ENCODE measurements at regions not wholly inside any gene's neighbourhood (a gene's known extent, or its start where the extent isn't known, plus 50 kb on each side); places are given as distances from the start of the nearest gene placed in this dataset.
"Not testable (repeated sequence)": the region's sequence is repeated elsewhere in the genome, so short reads cannot be mapped to it uniquely, and the experiment has no call there.

DNA sequence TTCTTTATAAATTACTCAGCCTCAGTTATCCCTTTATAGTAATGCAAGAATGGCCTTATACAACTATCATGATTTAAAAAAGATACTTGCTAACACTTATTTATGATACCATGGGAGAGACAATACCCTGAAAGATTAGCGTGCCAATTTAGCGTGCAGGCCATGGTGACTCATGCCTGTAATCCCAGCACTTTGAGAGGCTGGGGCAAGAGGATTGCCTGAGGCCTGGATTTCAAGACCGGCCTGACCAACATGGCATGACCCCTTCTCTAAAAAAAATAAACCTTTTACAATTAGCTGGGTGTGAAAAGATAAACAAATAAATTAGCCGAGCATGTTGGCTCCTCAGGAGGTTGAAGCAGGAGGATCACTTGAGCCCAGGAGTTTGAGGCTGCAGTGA, 493.4 kb upstream of the FSIP2 start:
- no peak for DNase-seq (ENCODE audit: low read depth in 4 of 4, low spot score in 3 of 4)

DNA sequence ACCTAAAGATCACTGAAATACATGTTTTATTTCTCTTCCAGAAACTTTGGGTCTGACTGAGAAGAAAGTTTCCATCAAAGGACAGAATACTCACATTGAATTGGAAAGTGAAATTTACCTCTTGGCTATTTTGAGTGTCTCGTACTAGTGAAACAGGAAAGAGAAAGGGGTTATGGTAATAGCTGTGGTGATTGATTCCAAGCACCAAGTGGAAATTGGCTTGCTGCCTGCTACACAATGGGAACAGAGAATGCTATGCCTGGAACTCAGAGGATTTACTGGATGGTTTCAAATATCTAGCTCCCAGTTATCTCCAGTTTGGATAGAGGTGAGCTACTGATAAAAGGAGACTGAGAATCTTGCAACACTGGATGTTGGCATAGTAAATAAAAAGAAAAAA, 492.8 kb upstream of the FSIP2 start:
- no peak for DNase-seq (ENCODE audit: low read depth in 4 of 4, low spot score in 3 of 4)

DNA sequence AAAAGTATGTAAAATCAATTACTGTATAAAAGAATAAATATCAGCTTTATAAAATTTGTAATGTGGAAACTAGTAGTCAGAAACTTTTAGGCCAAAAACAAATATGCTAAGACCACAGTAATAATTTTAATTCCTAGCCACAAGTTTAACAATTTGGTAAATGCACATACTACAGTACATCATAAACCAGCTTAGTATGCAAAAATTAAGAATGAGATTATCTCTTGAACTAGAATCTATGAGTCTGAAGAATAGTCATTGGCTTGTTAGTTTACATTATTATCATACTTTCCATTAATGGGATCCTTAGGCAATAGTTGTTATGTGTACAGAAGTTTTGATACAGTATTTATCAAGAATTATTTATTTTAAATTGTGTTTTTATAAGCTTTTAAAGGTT, 491.9 kb upstream of the FSIP2 start:
- DNase-seq (ENCODE audit: low read depth in 4 of 4, low spot score in 3 of 4) = no peak

DNA sequence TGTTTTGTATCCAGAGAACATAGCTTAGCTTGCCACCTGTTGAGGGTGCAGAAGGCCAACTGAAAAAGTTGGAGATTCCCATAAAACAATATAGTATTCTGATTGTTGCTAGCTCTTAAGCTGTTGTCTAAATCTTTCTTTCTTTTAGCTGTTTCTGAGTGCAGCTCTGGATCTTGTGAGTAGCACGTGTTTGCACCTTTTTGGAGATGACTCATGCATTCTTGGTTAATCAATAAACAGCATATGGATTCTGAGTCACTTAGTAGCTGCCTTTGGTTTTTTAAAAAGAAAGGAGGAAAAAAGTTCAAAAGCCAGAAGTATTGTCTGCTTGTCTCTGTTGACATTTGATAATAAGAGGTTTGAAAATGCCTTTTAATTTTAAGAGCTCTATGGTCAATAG, 483.0 kb upstream of the FSIP2 start:
- DNase-seq (ENCODE audit: low read depth in 4 of 4, low spot score in 3 of 4) = no peak

DNA sequence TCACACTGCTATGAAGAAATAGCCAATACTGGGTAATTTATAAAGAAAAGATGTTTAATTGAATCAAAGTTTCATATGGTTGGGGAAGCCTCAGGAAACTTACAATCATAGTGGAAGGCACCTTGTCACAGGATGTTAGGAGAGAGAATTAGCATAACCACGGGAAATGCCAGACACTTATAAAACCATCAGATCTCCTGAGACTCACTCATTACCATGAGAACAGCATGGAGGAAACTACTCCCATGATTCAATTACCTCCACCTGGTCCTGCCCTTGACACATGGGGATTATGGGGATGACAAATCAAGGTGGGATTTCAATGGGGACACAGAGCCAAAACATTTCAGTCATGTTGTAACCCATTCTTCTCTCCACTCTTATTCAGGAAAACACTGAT, 472.9 kb upstream of the FSIP2 start:
- no peak for DNase-seq (ENCODE audit: low read depth in 4 of 4, low spot score in 3 of 4)

DNA sequence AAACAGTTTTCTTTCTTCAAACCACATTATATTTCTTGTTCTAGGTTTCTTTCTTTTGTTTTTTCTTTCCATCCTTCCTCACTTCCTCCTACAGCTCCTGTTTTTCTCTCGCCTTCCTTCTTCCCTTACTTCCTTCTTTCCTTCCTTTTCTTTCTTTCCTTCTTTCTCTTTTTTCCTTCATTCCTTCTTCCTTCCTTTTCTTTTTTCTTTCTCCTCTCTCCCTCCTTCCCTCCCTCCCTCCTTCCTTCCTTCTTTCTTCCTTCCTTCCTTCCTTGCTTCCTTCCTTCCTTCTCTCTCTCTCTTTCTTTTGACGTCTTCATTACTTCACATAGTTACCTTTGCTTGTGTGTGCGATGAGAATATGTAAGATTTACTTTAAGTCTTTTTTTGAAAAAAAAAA, 470.0 kb upstream of the FSIP2 start:
- no peak for DNase-seq (ENCODE audit: low read depth in 4 of 4, low spot score in 3 of 4)

DNA sequence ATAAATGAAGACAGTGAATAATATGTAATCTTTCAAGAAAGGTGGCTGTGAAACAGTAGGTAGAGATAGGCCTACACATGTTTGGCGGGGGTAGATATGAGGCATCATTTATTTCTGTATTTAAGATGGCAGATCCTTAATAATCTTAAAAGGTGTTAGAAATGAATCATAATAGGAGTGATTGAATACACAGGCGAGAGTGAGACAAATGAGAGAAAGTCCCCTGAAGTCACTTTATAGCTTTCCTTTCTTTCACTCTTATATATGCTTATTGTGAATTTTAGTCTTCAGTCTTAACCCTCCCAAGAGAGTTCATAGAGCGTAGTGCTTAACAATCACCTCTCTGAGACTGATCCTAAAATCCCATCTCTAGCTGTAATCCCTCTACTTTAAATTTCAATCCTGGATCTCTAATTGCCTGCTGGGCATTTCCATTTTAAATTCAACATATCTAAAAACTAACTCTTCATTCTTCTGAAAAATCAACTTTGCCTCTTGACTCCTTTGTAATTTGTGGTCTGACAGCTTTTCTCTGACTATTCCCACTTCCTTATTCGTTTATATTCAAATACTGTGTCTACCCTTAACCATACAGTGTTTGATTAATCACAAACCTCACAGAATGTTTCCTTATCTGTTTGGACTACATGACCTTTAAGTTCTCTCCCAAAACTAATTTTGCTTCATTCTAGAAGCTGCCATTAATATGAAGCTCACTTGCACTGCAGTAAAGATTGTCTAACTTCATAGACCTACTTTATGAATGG, 463.7 kb upstream of the FSIP2 start:
- DNase-seq (ENCODE audit: low read depth in 4 of 4, low spot score in 3 of 4) = no peak

DNA sequence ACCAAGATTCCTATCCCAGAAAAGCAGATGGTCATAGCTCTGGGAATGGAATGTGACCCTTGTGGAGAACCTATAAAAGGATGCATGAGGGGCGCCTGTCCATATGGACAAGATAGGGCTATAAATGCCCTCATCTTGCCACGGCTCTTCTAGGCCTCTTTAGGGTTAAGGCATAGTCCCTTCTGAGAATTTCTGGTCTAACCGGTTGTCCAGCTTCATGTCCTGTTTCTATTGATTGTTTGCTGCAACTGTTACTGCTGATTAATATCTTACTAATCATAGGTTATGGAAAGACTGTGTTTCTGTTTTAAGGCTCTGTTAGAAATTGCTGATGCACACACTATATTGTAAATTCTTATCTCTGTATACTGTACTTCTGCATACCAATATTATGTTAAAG, 462.6 kb upstream of the FSIP2 start:
- DNase-seq (ENCODE audit: low read depth in 4 of 4, low spot score in 3 of 4) = not testable (repeated sequence)

DNA sequence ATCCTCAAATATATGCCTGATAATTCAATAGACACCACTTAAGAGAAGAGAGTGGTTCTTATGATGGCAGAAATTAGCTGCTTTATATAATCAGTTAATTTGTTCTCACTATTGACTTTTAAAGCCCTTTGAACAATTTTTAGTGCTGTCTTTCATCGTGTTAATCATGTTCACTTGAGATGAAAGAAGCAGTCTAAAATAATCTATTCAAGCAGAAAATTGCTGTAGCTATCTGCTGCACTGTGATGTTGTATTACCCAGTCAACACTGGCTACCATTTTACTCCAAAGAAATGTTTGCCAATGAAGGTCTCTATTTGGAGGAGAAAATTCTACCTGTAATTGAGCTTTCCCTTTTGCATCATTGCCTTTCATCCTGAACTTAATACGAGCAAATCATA, 459.8 kb upstream of the FSIP2 start:
- no peak for DNase-seq (ENCODE audit: low read depth in 4 of 4, low spot score in 3 of 4)

DNA sequence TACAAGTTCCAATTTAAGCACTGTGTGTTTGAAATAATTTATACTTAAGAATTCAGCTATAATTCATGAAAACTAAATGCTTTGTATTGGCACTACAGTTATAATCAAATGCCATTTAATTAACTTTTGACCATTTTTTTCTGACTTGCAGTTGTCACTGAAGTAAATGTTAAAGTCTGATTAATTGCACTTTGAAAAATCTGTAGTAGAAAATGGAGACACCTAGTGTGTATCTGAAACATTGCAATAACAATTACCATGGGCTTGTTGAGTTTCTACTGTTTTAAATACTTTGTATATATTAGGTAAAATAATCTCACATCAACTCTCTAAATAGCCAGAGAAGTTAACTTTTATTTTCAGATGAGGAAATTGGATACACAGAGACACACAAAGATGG, 458.6 kb upstream of the FSIP2 start:
- no peak for DNase-seq (ENCODE audit: low read depth in 4 of 4, low spot score in 3 of 4)

DNA sequence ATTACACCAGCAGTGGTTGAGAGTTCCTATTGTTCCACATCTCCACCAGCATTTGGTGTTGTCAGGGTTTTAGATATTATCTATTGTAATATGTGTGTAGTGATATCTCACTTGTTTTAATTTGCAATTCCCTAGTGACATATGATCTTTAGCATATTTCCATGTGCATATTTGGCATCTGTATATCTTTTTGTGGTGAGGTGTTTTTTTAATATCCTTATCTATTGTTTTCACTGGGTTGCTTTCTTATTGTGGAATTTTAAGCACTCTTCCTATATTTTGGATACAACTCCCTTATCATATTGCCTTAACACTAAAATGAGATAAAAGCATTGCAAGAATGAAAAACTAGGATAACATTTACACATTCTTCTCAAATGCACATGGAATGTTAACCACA, 453.9 kb upstream of the FSIP2 start:
- DNase-seq (ENCODE audit: low read depth in 4 of 4, low spot score in 3 of 4) = no peak

DNA sequence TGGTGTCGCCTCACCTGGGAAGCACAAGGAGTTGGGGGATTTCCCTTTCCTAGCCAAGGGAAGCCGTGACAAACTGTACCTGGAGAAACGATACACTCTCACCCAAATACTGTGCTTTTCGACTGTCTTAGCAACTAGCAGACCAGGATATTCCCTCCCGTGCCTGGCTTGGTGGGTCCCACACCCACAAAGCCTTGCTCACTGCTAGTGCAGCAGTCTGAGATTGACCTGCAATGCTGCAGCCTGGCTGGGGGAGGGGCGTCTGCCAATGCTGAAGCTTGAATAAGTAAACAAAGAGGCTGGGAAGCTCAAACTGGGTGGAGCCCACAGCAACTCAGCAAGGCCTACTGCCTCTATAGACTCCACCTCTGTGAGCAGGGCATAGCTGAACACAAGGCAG, 448.6 kb upstream of the FSIP2 start:
- not testable (repeated sequence) for DNase-seq (ENCODE audit: low read depth in 4 of 4, low spot score in 3 of 4)

DNA sequence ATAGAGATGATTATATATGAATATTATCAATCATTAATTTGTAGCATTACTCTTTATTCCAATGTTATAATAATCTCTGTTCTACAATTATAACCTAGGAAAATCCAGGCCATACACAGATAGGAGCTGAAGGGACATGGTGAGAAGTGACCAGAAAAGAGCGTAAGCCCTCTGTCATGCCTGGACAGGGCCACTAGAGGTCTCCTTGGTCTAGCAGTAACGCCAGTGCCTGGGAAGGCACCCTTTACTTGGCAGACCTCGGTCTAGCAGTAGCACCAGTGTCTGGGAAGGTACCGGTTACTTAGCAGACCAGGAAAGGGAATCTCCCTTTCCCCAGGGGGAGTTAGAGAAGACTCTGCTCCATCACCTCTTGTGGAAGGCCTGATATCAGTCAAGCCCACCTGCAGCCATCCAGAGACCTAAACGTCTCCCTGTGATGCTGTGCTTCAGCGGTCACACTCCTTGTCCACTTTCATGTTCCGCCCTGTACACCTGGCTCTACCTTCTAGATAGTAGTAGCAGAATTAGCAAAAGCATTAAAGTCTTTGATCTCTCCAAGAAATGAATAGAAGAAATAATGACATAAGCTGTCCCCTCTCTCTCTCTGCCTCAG, 447.5 kb upstream of the FSIP2 start:
- peak in 2 of 4 donors; percentile 4 to 13 for DNase-seq (ENCODE audit: low read depth in 4 of 4, low spot score in 3 of 4)

DNA sequence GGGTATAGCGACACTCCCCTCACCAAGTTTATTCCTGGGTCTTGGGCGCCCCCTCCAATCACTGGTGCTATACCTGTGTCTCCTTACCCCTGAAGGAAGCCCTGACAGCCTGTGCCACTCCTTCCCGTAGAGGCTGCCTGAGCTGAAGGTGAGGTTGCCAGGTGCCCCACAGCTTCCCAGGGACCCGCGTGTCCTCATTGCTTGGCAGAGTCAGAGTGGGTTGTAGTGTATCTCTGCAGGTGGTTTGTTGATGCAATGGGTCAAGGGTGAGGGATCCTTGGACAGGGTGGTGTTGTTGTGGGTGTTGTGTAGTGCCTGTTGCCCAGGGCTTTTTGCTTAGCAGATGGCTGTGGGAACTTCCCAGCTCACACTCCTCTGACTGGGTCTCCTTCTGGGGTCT, 438.7 kb upstream of the FSIP2 start:
- no peak for DNase-seq (ENCODE audit: low read depth in 4 of 4, low spot score in 3 of 4)

DNA sequence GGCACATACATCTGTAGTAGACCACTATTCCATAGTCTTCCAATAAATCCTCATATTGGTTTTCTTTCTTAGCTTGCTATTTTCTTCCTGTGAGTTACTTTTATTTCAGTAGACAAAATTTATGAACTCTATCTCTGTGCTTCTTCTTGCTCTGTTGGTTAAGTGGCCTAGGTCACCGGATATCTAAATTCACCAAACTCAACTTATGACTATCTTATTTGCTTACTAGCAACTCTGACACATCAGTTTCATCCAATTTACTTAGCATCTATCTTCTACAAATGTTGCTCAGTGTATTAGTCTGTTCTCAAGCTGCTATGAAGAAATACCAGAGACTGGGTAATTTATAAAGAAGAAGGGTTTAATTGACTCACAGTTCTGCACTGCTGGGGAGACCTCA, 432.5 kb upstream of the FSIP2 start:
- DNase-seq (ENCODE audit: low read depth in 4 of 4, low spot score in 3 of 4) = no peak

DNA sequence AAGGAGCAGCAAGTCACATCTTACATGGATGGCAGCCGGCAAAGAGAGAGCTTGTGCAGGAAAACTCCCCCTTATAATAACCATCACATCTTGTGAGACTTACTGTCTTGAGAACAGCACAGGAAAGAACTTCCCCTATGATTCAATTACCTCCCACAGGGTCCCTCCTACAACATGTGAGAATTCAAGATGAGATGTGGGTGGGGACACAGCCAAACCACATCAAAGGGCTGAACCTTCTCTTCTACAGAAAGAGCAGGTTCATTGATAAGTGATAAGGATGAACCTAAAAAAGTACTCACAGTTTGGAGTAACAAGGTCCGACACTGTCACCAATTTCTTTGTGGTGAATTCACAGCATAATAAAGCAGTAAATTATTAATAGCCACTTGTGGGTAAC, 422.2 kb upstream of the FSIP2 start:
- DNase-seq (ENCODE audit: low read depth in 4 of 4, low spot score in 3 of 4) = no peak

DNA sequence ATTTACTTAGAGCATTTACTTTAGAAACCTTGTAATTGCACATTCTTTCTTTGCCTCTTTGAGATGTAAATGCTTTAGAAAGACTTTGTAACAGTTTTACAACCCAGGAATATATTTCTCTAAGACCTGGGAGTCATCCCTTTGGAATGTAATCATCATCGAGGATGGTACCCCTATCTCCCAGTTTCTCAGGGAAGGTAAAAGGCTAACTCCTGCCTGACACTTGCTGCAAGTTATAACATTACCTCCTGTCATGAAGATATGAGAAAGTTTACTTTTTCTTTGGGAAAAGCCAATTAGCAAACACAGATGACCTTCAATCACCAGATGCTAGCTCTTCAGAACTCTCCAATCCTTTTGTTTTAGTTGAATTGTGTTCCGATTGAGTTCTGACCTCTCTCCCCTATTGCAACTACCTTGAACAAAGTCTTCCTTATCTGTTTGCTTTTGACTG, 420.3 kb upstream of the FSIP2 start:
- DNase-seq (ENCODE audit: low read depth in 4 of 4, low spot score in 3 of 4) = no peak

DNA sequence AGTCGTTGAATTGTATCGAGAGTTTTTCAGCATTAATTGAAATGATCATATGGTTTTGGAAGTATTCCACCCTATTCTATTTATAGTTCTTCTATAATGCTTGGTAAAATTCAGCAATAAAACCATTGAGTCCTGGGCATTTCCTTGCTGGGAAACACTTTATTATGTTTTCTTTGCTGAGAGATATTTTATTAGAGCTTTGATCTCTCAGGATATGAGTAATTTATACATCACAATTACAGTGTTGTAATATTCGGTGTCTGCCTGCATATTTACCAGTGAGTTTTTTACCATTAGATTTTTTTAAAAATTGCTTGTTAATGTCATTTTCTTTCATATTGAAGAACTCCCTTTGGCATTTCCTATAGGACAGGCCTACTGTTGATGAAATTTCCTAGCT, 402.7 kb upstream of the FSIP2 start:
- no peak for DNase-seq (ENCODE audit: low read depth in 4 of 4, low spot score in 3 of 4)

DNA sequence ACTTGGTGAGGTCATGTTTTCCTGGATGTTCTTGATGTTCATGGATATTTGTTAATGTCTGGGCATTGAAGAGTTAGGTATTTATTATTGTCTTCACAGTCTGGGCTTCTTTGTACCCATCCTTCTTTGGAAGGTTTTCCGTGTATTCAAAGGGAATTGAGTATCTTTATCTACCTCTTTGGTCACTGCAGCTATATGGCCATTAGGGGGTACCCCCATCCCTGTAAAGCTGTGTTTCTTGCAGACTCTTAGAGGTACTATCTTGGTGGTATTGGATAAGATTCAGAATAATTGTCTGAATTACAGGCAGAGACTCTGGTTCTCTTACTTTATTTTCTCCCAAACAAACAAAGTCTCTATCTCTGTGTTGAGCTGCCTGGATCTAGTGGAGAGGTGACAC, 401.6 kb upstream of the FSIP2 start:
- DNase-seq (ENCODE audit: low read depth in 4 of 4, low spot score in 3 of 4) = no peak

DNA sequence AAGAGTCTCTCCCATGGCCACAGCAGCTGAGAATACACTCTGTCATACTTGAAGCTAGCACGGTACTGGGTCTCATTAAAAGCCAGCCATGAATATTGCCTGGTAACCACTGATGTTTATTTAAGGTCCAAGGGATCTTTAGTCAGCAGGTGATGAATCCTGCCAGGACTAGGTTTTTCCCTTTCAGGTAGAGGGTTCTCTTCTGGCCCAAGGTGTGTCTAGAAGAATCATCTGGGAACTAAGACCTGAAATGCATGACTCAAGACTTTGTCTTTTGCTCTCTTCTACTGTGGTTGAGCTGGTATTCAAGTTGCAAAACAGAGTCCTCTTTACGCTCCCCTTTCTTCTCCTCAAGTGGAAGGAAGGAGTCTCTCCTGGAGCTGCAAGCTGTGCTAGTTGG, 400.5 kb upstream of the FSIP2 start:
- no peak for DNase-seq (ENCODE audit: low read depth in 4 of 4, low spot score in 3 of 4)

DNA sequence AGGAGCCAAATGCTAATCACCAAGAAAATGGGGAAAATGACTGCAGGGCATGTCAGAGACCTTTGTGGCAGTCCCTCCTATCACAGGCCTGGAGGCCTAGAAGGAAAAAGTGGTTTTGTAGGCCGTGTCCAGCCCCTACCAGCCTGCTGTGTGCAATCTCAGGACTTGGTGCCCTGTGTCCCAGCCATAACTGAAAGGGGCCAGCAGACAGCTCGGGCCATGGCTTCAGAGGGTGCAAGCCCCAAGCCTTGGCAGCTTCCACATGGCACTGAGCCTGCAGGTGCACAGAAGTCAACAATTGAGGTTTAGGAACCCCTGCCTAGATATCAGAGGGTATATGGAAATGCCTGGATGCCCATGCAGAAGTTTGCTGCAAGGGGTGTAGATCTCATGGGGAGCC, 391.2 kb upstream of the FSIP2 start:
- DNase-seq (ENCODE audit: low read depth in 4 of 4, low spot score in 3 of 4) = no peak

DNA sequence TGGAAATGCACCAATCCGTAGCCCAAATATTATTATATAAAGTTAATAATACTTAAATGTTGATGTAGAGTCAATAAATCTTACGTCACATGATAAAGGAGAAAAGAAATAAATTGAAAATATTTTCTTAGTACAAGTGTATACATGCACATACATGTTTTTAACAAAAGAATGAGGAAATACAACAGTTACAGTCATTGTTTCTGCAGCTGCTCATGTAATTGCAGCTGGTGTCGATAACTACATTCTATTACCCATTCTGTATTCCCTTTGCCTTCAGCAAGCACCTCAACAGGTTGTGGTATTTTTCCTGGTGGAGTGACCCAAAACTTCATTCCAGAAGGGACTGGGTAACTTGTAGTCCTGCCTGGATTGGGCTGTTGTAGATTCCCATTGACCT, 377.8 kb upstream of the FSIP2 start:
- no peak for DNase-seq (ENCODE audit: low read depth in 4 of 4, low spot score in 3 of 4)

DNA sequence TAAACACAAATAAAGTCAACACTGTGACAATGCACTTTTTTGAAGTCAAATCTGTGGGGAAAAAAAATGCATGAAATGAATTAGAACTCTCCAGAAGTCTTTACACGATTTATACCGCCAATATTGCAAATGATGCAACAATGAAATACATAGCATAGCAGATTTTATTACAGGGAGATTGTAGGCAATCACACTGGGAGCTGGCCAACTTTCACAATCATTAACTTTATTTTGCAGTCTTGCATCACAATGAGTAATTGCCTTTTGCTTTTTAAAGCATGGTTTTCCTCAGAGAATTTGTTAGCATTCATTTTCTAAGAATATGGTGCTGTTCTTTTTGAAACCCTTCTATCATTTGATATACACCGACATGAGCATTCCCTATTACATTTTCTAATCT, 366.4 kb upstream of the FSIP2 start:
- DNase-seq (ENCODE audit: low read depth in 4 of 4, low spot score in 3 of 4) = no peak

Data from right renal pelvis (tissue), 4 donors.